H1 (cell line): ENCODE measurements at regions not wholly inside any gene's neighbourhood (a gene's known extent, or its start where the extent isn't known, plus 50 kb on each side); places are given as distances from the start of the nearest gene placed in this dataset.
A peak's percentile ranks its signal among the peaks of the same experiment; 100 is the strongest.

Experiments
- CTCF ChIA-PET: fragments of 300-600 bp; sonication (Branson Sonifier 250); formaldehyde crosslinking; loops from one replicate; lab custom pipeline; 2021; ENCODE audit not compliant: partially characterized antibody; lab: Charles Lee
- POLR2A ChIA-PET: fragments of 300-600 bp; sonication (Branson Sonifier 250); formaldehyde crosslinking; loops from one replicate; lab custom pipeline; 2021; ENCODE audit warnings: inconsistent platforms; ENCODE audit not compliant: partially characterized antibody; lab: Charles Lee
- DNase-seq, 2 experiments: peaks; one replicate each; pipeline versions ENCODE4 v3.0.0 to v3.0.0-alpha.2; 2010 to 2022; ENCODE audit warnings: low spot score in 2 of 2, low read depth in 1 of 2, mixed read lengths in 1 of 2
- FAIRE-seq: peaks from 2 replicates; lab custom pipeline; 2011; peaks lifted over from hg19 to GRCh38; lab: Jason Lieb, UNC
- H2AFZ ChIP-seq: 2 replicates; pipeline ENCODE4 v1.8.1; 2012; ENCODE audit warnings: low read length, inconsistent platforms
- H2AK5ac ChIP-seq: 2 replicates; pipeline ENCODE4 v1.6.1; 2013; ENCODE audit warnings: low read depth, low read length
- H2BK120ac ChIP-seq: replicated peaks from 2 replicates; pipeline ENCODE3; 2013; ENCODE audit warnings: low read depth, low read length, inconsistent platforms
- H2BK12ac ChIP-seq: 2 replicates; pipeline ENCODE4 v1.6.1; 2013; ENCODE audit warnings: low read depth, low read length
- H2BK15ac ChIP-seq: 2 replicates; pipeline ENCODE4 v1.6.1; 2013; ENCODE audit warnings: low read length
- H2BK20ac ChIP-seq: 2 replicates; pipeline ENCODE4 v1.6.1; 2013; ENCODE audit warnings: low read length
- H2BK5ac ChIP-seq: 2 replicates; pipeline ENCODE4 v1.6.1; 2013; ENCODE audit warnings: low read depth, low read length
- H3K14ac ChIP-seq: 2 replicates; pipeline ENCODE4 v1.6.1; 2013; ENCODE audit warnings: inconsistent platforms; ENCODE audit not compliant: insufficient read length
- H3K18ac ChIP-seq: 2 replicates; pipeline ENCODE4 v1.6.1; 2013; ENCODE audit warnings: low read length; ENCODE audit errors: extremely low read depth
- H3K23ac ChIP-seq: 2 replicates; pipeline ENCODE4 v1.6.1; 2013; ENCODE audit warnings: inconsistent platforms; ENCODE audit not compliant: insufficient read length
- H3K23me2 ChIP-seq: 2 replicates; pipeline ENCODE4 v1.6.1; 2013; ENCODE audit warnings: low read depth, low read length
- H3K27ac ChIP-seq: 2 replicates; pipeline ENCODE4 v1.6.1; 2011; ENCODE audit warnings: low read depth, low read length, inconsistent platforms
- H3K27me3 ChIP-seq, 4 experiments: replicated peaks in 1 of 4; 1 replicate in 1 of 4; 2 replicates in 3 of 4; pipeline versions ENCODE4 v1.6.1 to v1.8.1; 2011 to 2013; ENCODE audit warnings: low read length in 3 of 4, mild to moderate bottlenecking in 3 of 4, inconsistent platforms in 2 of 4, mixed read lengths in 2 of 4, moderate library complexity in 1 of 4; ENCODE audit not compliant: control insufficient read depth in 3 of 4, insufficient read depth in 3 of 4; ENCODE audit errors: extremely low read depth in 1 of 4
- H3K36me3 ChIP-seq, 4 experiments: 2 replicates each; pipeline versions ENCODE4 v1.6.1 to v1.8.1; 2011 to 2013; ENCODE audit warnings: mild to moderate bottlenecking in 4 of 4, low read length in 3 of 4, moderate library complexity in 2 of 4, control low read depth in 1 of 4, inconsistent platforms in 1 of 4; ENCODE audit not compliant: insufficient read depth in 4 of 4, control insufficient read depth in 2 of 4
- H3K4ac ChIP-seq: replicated peaks from 2 replicates; pipeline ENCODE3; 2013; ENCODE audit warnings: low read length, low read depth, mixed read lengths, inconsistent platforms; ENCODE audit not compliant: insufficient read length
- H3K4me1 ChIP-seq, 4 experiments: replicated peaks in 1 of 4; 1 replicate in 1 of 4; 2 replicates in 3 of 4; pipeline versions ENCODE4 v1.6.1 to v1.8.1; 2011 to 2013; ENCODE audit warnings: low read length in 3 of 4, inconsistent platforms in 2 of 4, mixed read lengths in 1 of 4; ENCODE audit not compliant: insufficient read depth in 4 of 4, control insufficient read depth in 3 of 4
- H3K4me2 ChIP-seq, 2 experiments: 2 replicates each; pipeline versions ENCODE4 v1.6.1 to v1.8.1; 2011 to 2013; ENCODE audit warnings: low read depth in 2 of 2, low read length in 2 of 2, control low read depth in 1 of 2, inconsistent platforms in 1 of 2, mild to moderate bottlenecking in 1 of 2; ENCODE audit not compliant: insufficient read depth in 1 of 2
- H3K4me3 ChIP-seq, 4 experiments: fragments of 200-600, 300-600 bp in 1 of 4; sonication (generic), shearing (Covaris generic), sonication (Bioruptor Twin) in 1 of 4; 2 replicates each; pipeline versions ENCODE4 v1.5.1 to v1.8.1; 2011 to 2016; ENCODE audit warnings: low read length in 4 of 4, low read depth in 3 of 4, control low read depth in 2 of 4, inconsistent platforms in 2 of 4, mild to moderate bottlenecking in 2 of 4, mixed read lengths in 1 of 4, moderate library complexity in 1 of 4; ENCODE audit not compliant: insufficient read depth in 2 of 4; ENCODE audit errors: extremely low read depth in 1 of 4
- H3K56ac ChIP-seq: replicated peaks from 2 replicates; pipeline ENCODE3; 2013; ENCODE audit warnings: low read depth, mild to moderate bottlenecking, mixed read lengths, low read length, inconsistent platforms; ENCODE audit not compliant: insufficient read length
- H3K79me1 ChIP-seq: 2 replicates; pipeline ENCODE4 v1.6.1; 2013; ENCODE audit warnings: low read depth, low read length, control low read depth
- H3K79me2 ChIP-seq, 2 experiments: 2 replicates each; pipeline versions ENCODE4 v1.6.1 to v1.8.1; 2012 to 2013; ENCODE audit warnings: low read length in 2 of 2, mild to moderate bottlenecking in 2 of 2, inconsistent platforms in 1 of 2; ENCODE audit not compliant: insufficient read depth in 2 of 2, control insufficient read depth in 1 of 2
- H3K9ac ChIP-seq, 4 experiments: replicated peaks in 1 of 4; 1 replicate in 1 of 4; 2 replicates in 3 of 4; pipeline versions ENCODE4 v1.6.1 to v1.8.1; 2011 to 2013; ENCODE audit warnings: low read depth in 3 of 4, low read length in 3 of 4, control low read depth in 2 of 4, mild to moderate bottlenecking in 2 of 4, moderate library complexity in 2 of 4, inconsistent platforms in 1 of 4; ENCODE audit errors: extremely low read depth in 1 of 4
- H3K9me3 ChIP-seq, 2 experiments: 2 replicates each; pipeline versions ENCODE4 v1.6.1 to v1.8.1; 2012 to 2013; ENCODE audit warnings: mild to moderate bottlenecking in 2 of 2, moderate library complexity in 2 of 2, control low read depth in 1 of 2, inconsistent platforms in 1 of 2, low read depth in 1 of 2, low read length in 1 of 2, mixed read lengths in 1 of 2; ENCODE audit not compliant: insufficient read depth in 2 of 2
- H4K20me1 ChIP-seq, 2 experiments: replicated peaks in 1 of 2; 2 replicates each; pipeline versions ENCODE3 to v1.8.1; 2011 to 2013; ENCODE audit warnings: inconsistent platforms in 2 of 2, low read length in 2 of 2, mild to moderate bottlenecking in 1 of 2; ENCODE audit not compliant: insufficient read depth in 2 of 2, control insufficient read depth in 1 of 2
- H4K5ac ChIP-seq: 2 replicates; pipeline ENCODE4 v1.6.1; 2013; ENCODE audit warnings: low read length, low read depth, mixed read lengths, inconsistent platforms; ENCODE audit not compliant: insufficient read length
- H4K8ac ChIP-seq: 2 replicates; pipeline ENCODE4 v1.8.0; 2013; ENCODE audit warnings: mild to moderate bottlenecking, moderate library complexity, low read length, inconsistent platforms; ENCODE audit not compliant: insufficient read depth; ENCODE audit errors: extremely low read depth
- H4K91ac ChIP-seq: replicated peaks from 2 replicates; pipeline ENCODE3; 2013; ENCODE audit warnings: low read length, mixed read lengths, inconsistent platforms; ENCODE audit not compliant: insufficient read length
- CTBP2 ChIP-seq: IDR thresholded peaks from 2 replicates; pipeline ENCODE4 v1.7.0; 2011; ENCODE audit warnings: borderline replicate concordance, mild to moderate bottlenecking, moderate library complexity, mixed read lengths, low read length; ENCODE audit not compliant: insufficient read depth, insufficient read length
- GTF2F1 ChIP-seq: IDR thresholded peaks from 2 replicates; pipeline ENCODE4 v1.6.1; 2012; ENCODE audit warnings: low read depth, low read length, improper control_type of control experiment, borderline replicate concordance
- POU5F1 ChIP-seq: IDR thresholded peaks from 2 replicates; pipeline ENCODE4 v1.6.1; 2011; ENCODE audit warnings: low read depth, mild to moderate bottlenecking, low read length, moderate library complexity
- RAD21 ChIP-seq, 2 experiments: IDR thresholded peaks in 1 of 2; conservative IDR thresholded peaks in 1 of 2; 2 replicates each; pipeline ENCODE4 v1.6.1; 2011; ENCODE audit warnings: low read depth in 2 of 2, low read length in 2 of 2, improper control_type of control experiment in 1 of 2, inconsistent platforms in 1 of 2, mild to moderate bottlenecking in 1 of 2, moderate library complexity in 1 of 2
- WGBS, 2 experiments: shearing (Covaris generic) in 1 of 2; methylation state at CpG; one replicate each; pipeline versions ENCODE4 v1.1.6 to v1.1.7; 2013 to 2015; ENCODE audit warnings: low lambda C conversion rate in 2 of 2, mixed read lengths in 2 of 2, inconsistent platforms in 1 of 2, low coverage in 1 of 2, missing lambda C conversion rate in 1 of 2; ENCODE audit not compliant: insufficient replicate concordance in 2 of 2, insufficient coverage in 1 of 2, insufficient read length in 1 of 2; ENCODE audit errors: extremely low coverage in 1 of 2, missing lambda C conversion rate in 1 of 2; 5-methylcytosine and 5-hydroxymethylcytosine counted together
- TF ChIP-seq, protein P1 (sequence below), 3 experiments: IDR thresholded peaks; 1 replicate in 2 of 3; 2 replicates in 1 of 3; pipeline versions ENCODE4 v1.5.1 to v1.6.1; 2011; ENCODE audit warnings: low read length in 3 of 3, mild to moderate bottlenecking in 3 of 3, inconsistent platforms in 2 of 3, low read depth in 1 of 3, moderate library complexity in 1 of 3; ENCODE audit not compliant: insufficient read depth in 1 of 3; ENCODE audit errors: control extremely low read depth in 1 of 3

DNA sequence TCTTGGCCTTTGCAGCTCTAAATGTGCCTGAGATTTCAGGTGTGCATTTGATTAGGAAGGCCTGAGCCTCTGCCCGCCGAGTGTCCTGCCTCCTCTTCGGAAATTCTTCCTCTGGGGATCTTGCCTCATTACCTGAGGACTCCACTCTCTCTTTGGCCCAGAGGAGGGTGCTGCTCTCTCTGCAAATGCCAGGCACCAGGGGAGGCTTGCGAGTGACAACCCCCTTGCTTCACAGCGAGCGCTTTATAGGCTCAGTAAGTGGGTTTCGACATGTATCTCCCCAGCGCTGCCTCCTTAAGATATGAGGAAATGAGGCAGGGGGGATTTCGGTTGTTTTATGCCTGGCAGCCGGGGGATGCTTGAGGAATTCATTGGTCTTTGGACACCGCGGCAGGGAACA, 423.9 kb downstream of the GLRX3 start:
- H3K4me1 ChIP-seq, result no peaks in the 10 kb centered on the region
- ChIA-PET POLR2A (no interaction called here), CTCF (interaction anchor here (0.6 kb wide), 1 partner anchor 10 kb away, joined by 3 read pairs; no protein-coding TSS in a partner anchor)
- no peak overlapping the region for H4K91ac ChIP-seq
- no peak overlapping the region for H3K9ac ChIP-seq
- no peaks in the 10 kb centered on the region for H3K79me2 ChIP-seq
- no peak overlapping the region for H3K14ac ChIP-seq
- no peak overlapping the region for H3K4me3 ChIP-seq
- no peaks in the 10 kb centered on the region for H3K79me1 ChIP-seq
- TF ChIP-seq CTBP2 (no peak), POU5F1 (no peak), GTF2F1 (no peak), RAD21 (IDR thresholded peaks at IDR 0.05 in 1 of 2, conservative IDR thresholded peaks at IDR 0.05 in 1 of 2; ENCODE audit: low read depth in 2 of 2, low read length in 2 of 2) (peak; percentile 50 to 58)
- TF ChIP-seq, protein P1, sequence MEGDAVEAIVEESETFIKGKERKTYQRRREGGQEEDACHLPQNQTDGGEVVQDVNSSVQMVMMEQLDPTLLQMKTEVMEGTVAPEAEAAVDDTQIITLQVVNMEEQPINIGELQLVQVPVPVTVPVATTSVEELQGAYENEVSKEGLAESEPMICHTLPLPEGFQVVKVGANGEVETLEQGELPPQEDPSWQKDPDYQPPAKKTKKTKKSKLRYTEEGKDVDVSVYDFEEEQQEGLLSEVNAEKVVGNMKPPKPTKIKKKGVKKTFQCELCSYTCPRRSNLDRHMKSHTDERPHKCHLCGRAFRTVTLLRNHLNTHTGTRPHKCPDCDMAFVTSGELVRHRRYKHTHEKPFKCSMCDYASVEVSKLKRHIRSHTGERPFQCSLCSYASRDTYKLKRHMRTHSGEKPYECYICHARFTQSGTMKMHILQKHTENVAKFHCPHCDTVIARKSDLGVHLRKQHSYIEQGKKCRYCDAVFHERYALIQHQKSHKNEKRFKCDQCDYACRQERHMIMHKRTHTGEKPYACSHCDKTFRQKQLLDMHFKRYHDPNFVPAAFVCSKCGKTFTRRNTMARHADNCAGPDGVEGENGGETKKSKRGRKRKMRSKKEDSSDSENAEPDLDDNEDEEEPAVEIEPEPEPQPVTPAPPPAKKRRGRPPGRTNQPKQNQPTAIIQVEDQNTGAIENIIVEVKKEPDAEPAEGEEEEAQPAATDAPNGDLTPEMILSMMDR (IDR thresholded peaks at IDR 0.05; ENCODE audit: control extremely low read depth in 1 of 3, insufficient read depth in 1 of 3, low read depth in 1 of 3, low read length in 3 of 3), result peak in 2 of 3 experiments; percentile 4 to 23; a peak in 2 of 4 replicates
- TF ChIP-seq, all 59 proteins: peak for 2
- Histone ChIP-seq H3K18ac (no peak overlapping the region), H2BK15ac (no peak overlapping the region), H4K20me1 (no peaks in the 10 kb centered on the region), H2BK20ac (no peak overlapping the region), H2AFZ (no peak overlapping the region; the same call in 1 of the 2 replicates), H2BK12ac (no peak overlapping the region), H4K5ac (no peak overlapping the region), H3K4ac (no peak overlapping the region), H3K23ac (no peak overlapping the region), H2AK5ac (no peak overlapping the region), H3K23me2 (no peaks in the 10 kb centered on the region), H3K56ac (no peak overlapping the region), H3K9me3 (no peaks in the 10 kb centered on the region), H3K27me3 (no peaks in the 10 kb centered on the region), H2BK120ac (no peak overlapping the region), H4K8ac (no peak overlapping the region), H3K36me3 (no peaks in the 10 kb centered on the region), H3K27ac (no peak overlapping the region), H3K4me2 (no peak overlapping the region), H2BK5ac (no peak overlapping the region; the same call in 1 of the 2 replicates)
- DNase-seq, result no peak
- no peak for FAIRE-seq
- 87% methylated on average over 12 of the region's 12 CpGs; no CpG with 5 or more reads in 1 of the 2 experiments for WGBS, 2 experiments
